IMR-90 (cell line): ENCODE measurements at regions not wholly inside any gene's neighbourhood (a gene's known extent, or its start where the extent isn't known, plus 50 kb on each side); places are given as distances from the start of the nearest gene placed in this dataset.

Experiments
- CEBPB ChIP-seq: IDR thresholded peaks from 2 replicates; pipeline ENCODE4 v1.6.1; 2012; ENCODE audit warnings: low read depth, low read length, improper control_type of control experiment
- CTCF ChIP-seq: conservative IDR thresholded peaks from 2 replicates; pipeline ENCODE4 v1.5.1; 2012; ENCODE audit warnings: mild to moderate bottlenecking, low read depth, low read length, improper control_type of control experiment
- FOS ChIP-seq: fragments of 150-350 bp; IDR thresholded peaks from 2 replicates; pipeline ENCODE4 v1.6.1; 2016; ENCODE audit warnings: low read depth, low read length
- MAFK ChIP-seq: IDR thresholded peaks from 2 replicates; pipeline ENCODE4 v1.6.1; 2012; ENCODE audit warnings: low read depth, low read length, improper control_type of control experiment
- MAZ ChIP-seq: IDR thresholded peaks from 2 replicates; pipeline ENCODE4 v1.6.1; 2012; ENCODE audit warnings: low read depth, mild to moderate bottlenecking, low read length, improper control_type of control experiment, moderate library complexity, borderline replicate concordance
- MXI1 ChIP-seq: IDR thresholded peaks from 2 replicates; pipeline ENCODE4 v1.6.1; 2012; ENCODE audit warnings: low read depth, mild to moderate bottlenecking, low read length, moderate library complexity, borderline replicate concordance
- NFE2L2 ChIP-seq: fragments of 150-350 bp; IDR thresholded peaks from 2 replicates; pipeline ENCODE4 v1.6.1; 2016; ENCODE audit warnings: low read depth, mild to moderate bottlenecking, low read length
- POLR2A ChIP-seq: IDR thresholded peaks from 2 replicates; pipeline ENCODE4 v1.6.1; 2012; ENCODE audit warnings: mild to moderate bottlenecking, low read depth, low read length
- RAD21 ChIP-seq: IDR thresholded peaks from 2 replicates; pipeline ENCODE4 v1.6.1; 2012; ENCODE audit warnings: low read length, improper control_type of control experiment
- RCOR1 ChIP-seq: IDR thresholded peaks from 2 replicates; pipeline ENCODE4 v1.6.1; 2012; ENCODE audit warnings: mild to moderate bottlenecking, low read length, improper control_type of control experiment; ENCODE audit not compliant: insufficient replicate concordance
- RFX5 ChIP-seq: IDR thresholded peaks from 2 replicates; pipeline ENCODE4 v1.8.0; 2012; ENCODE audit warnings: low read depth, mild to moderate bottlenecking, low read length, moderate library complexity
- SMC3 ChIP-seq: fragments of 150-350 bp; IDR thresholded peaks from 2 replicates; pipeline ENCODE4 v1.6.1; 2016; ENCODE audit warnings: low read depth, mild to moderate bottlenecking, antibody characterized with exemption, low read length, moderate library complexity
- USF2 ChIP-seq: fragments of 150-350 bp; IDR thresholded peaks from 2 replicates; pipeline ENCODE4 v1.6.1; 2017; ENCODE audit warnings: mild to moderate bottlenecking, antibody characterized with exemption, low read length, low read depth
- TF ChIP-seq, protein P1 (sequence below): fragments of 150-350 bp; IDR thresholded peaks from 2 replicates; pipeline ENCODE4 v1.6.1; 2016; ENCODE audit warnings: low read depth, mild to moderate bottlenecking, low read length, moderate library complexity, borderline replicate concordance

DNA sequence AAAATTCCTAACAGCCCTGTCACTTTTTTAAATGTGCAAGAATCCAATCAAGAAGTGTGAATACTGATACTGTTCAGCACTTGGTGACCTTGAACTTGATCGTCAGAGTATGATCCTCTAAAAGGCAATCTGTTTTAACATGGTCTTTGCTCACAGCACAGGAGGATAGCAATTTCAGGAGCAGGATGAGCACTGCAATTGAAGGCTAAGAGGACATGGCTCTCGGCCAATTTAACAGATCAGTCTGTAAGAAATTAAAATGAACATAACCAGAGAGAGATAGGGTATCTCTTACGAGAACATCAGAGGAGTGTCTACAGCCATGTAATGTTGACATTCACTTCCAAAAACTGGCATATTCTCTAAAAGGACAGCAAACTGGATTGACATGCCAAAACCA lies 243.1 kb downstream of the LTN1 start:
- TF ChIP-seq CTCF: no peak
- no peak for TF ChIP-seq MAZ
- no peak for TF ChIP-seq POLR2A
- no peak for TF ChIP-seq RAD21
- no peak for TF ChIP-seq SMC3
- TF ChIP-seq FOS: no peak
- TF ChIP-seq USF2: no peak
- TF ChIP-seq RFX5: no peak
- no peak for TF ChIP-seq CEBPB
- no peak for TF ChIP-seq RCOR1
- TF ChIP-seq MAFK: no peak
- TF ChIP-seq, protein P1, sequence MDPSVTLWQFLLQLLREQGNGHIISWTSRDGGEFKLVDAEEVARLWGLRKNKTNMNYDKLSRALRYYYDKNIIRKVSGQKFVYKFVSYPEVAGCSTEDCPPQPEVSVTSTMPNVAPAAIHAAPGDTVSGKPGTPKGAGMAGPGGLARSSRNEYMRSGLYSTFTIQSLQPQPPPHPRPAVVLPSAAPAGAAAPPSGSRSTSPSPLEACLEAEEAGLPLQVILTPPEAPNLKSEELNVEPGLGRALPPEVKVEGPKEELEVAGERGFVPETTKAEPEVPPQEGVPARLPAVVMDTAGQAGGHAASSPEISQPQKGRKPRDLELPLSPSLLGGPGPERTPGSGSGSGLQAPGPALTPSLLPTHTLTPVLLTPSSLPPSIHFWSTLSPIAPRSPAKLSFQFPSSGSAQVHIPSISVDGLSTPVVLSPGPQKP: no peak
- TF ChIP-seq MXI1: no peak
- TF ChIP-seq NFE2L2: no peak
